ENCODE measurements at regions not wholly inside any gene's neighbourhood (a gene's known extent, or its start where the extent isn't known, plus 50 kb on each side); places are given as distances from the start of the nearest gene placed in this dataset.

DNA sequence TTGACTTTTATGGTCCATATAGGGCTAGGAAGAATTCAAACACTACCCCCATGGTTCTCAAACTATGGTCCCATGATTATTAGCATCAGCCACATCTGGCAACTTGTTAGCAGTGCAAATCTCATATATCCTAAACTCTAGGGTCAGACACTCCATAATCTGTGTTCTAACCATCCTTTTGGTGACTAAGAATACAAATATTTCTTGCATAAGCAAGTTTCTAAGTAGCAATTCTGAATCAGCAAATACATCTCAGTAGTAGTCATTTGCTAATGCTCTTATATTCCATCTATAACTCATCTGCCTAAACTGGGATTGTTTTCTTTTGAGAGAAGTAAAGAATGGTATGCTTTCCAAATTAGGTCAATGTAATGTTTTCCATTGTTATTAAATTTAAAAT is 447.3 kb downstream of the TMX3 start (continued):
- TF ChIP-seq SIN3A (conservative IDR thresholded peaks at IDR 0.05 in 1 of 2, IDR thresholded peaks at IDR 0.05 in 1 of 2; ENCODE audit: low read depth in 1 of 2, low read length in 2 of 2) (no peak), RAD21 (IDR thresholded peaks at IDR 0.05 in 1 of 2, conservative IDR thresholded peaks at IDR 0.05 in 1 of 2; ENCODE audit: low read depth in 2 of 2, low read length in 2 of 2) (no peak), RNF2 (IDR thresholded peaks at IDR 0.05; ENCODE audit: borderline replicate concordance, low read depth, low read length, missing control alignments, poor library complexity, severe bottlenecking) (no peak), RFX5 (IDR thresholded peaks at IDR 0.05; ENCODE audit: borderline replicate concordance, low read depth, low read length) (no peak), POU5F1 (IDR thresholded peaks at IDR 0.05; ENCODE audit: low read depth, low read length) (no peak)
